DND-41 (cell line): ENCODE measurements at regions not wholly inside any gene's neighbourhood (a gene's known extent, or its start where the extent isn't known, plus 50 kb on each side); places are given as distances from the start of the nearest gene placed in this dataset.

Source experiments
- CTCF ChIP-seq: IDR thresholded peaks from 2 replicates; pipeline ENCODE4 v1.5.1; 2012; ENCODE audit warnings: borderline replicate concordance, low read length, moderate library complexity, mild to moderate bottlenecking; ENCODE audit not compliant: poor library complexity, severe bottlenecking; ENCODE audit errors: extremely low read depth
- EZH2 ChIP-seq: IDR thresholded peaks from 3 replicates; pipeline ENCODE4 v1.6.1; 2012; ENCODE audit warnings: borderline replicate concordance, low read depth, mild to moderate bottlenecking, moderate library complexity, low read length, inconsistent platforms; ENCODE audit not compliant: severe bottlenecking

DNA sequence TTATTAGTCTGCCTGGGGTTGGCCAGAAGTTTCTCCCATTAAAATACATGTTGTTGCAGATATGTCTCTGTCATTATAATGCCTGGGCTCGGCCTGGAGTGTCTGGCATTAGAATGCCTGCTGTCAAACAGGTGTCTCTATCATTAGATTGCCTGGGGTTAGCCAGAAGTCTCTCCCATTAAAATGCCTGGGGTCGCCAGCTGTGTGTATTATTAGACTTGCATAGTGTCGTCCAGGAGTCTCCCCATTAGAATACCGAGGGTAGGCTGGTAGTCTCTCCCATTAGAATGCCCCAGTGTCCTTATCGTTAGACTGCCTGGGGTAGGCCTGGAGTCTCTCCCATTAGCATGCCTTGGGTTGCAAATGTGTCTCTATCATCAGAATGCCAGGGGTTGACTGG lies 2270.8 kb downstream of the TP53TG3F start:
- TF ChIP-seq CTCF: no peak
- no peak for TF ChIP-seq EZH2
